GM19099 (cell line): ENCODE measurements at regions not wholly inside any gene's neighbourhood (a gene's known extent, or its start where the extent isn't known, plus 50 kb on each side); places are given as distances from the start of the nearest gene placed in this dataset.

ENCODE experiments used
- POLR2A ChIP-seq: IDR thresholded peaks from 3 replicates; pipeline ENCODE4 v1.6.1; 2011; ENCODE audit warnings: low read depth; ENCODE audit not compliant: insufficient read length; ENCODE audit errors: extremely low read depth

- TF ChIP-seq POLR2A: no peak
Observed at GRCh38 chr3:162334537-162334936, 837.9 kb downstream of the OTOL1 start.

GRCh38 chr3:162337630-162338029, 841.0 kb downstream of the OTOL1 start:
- no peak for TF ChIP-seq POLR2A

- TF ChIP-seq POLR2A: no peak
Observed at GRCh38 chr3:162338514-162338913, 841.9 kb downstream of the OTOL1 start.

- no peak for TF ChIP-seq POLR2A
Observed at GRCh38 chr3:162348912-162349311, 852.3 kb downstream of the OTOL1 start.

GRCh38 chr3:162353414-162353813, 856.8 kb downstream of the OTOL1 start:
- TF ChIP-seq POLR2A: no peak

GRCh38 chr3:162354356-162354755, 857.7 kb downstream of the OTOL1 start:
- TF ChIP-seq POLR2A: no peak

GRCh38 chr3:162365066-162365719, 868.6 kb downstream of the OTOL1 start:
- TF ChIP-seq POLR2A: no peak

- no peak for TF ChIP-seq POLR2A
Observed at GRCh38 chr3:162366166-162366766, 869.7 kb downstream of the OTOL1 start.

GRCh38 chr3:162367429-162368260, 871.0 kb downstream of the OTOL1 start:
- TF ChIP-seq POLR2A: no peak

GRCh38 chr3:162368417-162368816, 871.8 kb downstream of the OTOL1 start:
- no peak for TF ChIP-seq POLR2A

GRCh38 chr3:162369306-162369705, 872.7 kb downstream of the OTOL1 start:
- TF ChIP-seq POLR2A: no peak

GRCh38 chr3:162370141-162370540, 873.5 kb downstream of the OTOL1 start:
- TF ChIP-seq POLR2A: no peak

- no peak for TF ChIP-seq POLR2A
Observed at GRCh38 chr3:162376761-162377160, 880.2 kb downstream of the OTOL1 start.

GRCh38 chr3:162377608-162378007, 881.0 kb downstream of the OTOL1 start:
- TF ChIP-seq POLR2A: no peak

GRCh38 chr3:162385387-162385786, 888.8 kb downstream of the OTOL1 start:
- no peak for TF ChIP-seq POLR2A

GRCh38 chr3:162390891-162391290, 894.3 kb downstream of the OTOL1 start:
- no peak for TF ChIP-seq POLR2A
